Progenitor cell of endocrine pancreas (in vitro differentiated cells): ENCODE measurements at regions not wholly inside any gene's neighbourhood (a gene's known extent, or its start where the extent isn't known, plus 50 kb on each side); places are given as distances from the start of the nearest gene placed in this dataset.

ENCODE experiments used
- DNase-seq: peaks from one replicate; pipeline ENCODE4 v3.0.0; 2021; ENCODE audit warnings: low spot score; ENCODE audit not compliant: unreplicated experiment
- H3K27ac Mint-ChIP-seq: 2 replicates; pipeline ENCODE4 v1.8.0; 2021; ENCODE audit warnings: mild to moderate bottlenecking, moderate library complexity, mixed read lengths
- H3K27me3 Mint-ChIP-seq: 2 replicates; pipeline ENCODE4 v1.8.0; 2021; ENCODE audit warnings: mixed read lengths
- H3K36me3 Mint-ChIP-seq: 2 replicates; pipeline ENCODE4 v1.8.0; 2022; ENCODE audit warnings: mixed read lengths; ENCODE audit not compliant: insufficient read depth
- H3K4me1 Mint-ChIP-seq: 2 replicates; pipeline ENCODE4 v1.8.0; 2021; ENCODE audit warnings: low read depth, mixed read lengths
- H3K4me3 Mint-ChIP-seq: 2 replicates; pipeline ENCODE4 v1.8.0; 2021; ENCODE audit warnings: low read depth, mild to moderate bottlenecking, moderate library complexity, mixed read lengths
- H3K9me3 Mint-ChIP-seq: 2 replicates; pipeline ENCODE4 v1.8.0; 2021; ENCODE audit warnings: low read depth, mixed read lengths
- TF ChIP-seq, protein P1 (sequence below): fragments of 200-600 bp; sonication (generic); IDR thresholded peaks from one replicate; pipeline ENCODE4 v1.5.0; 2021; ENCODE audit warnings: antibody characterized with exemption, mild to moderate bottlenecking; ENCODE audit not compliant: unreplicated experiment

DNA sequence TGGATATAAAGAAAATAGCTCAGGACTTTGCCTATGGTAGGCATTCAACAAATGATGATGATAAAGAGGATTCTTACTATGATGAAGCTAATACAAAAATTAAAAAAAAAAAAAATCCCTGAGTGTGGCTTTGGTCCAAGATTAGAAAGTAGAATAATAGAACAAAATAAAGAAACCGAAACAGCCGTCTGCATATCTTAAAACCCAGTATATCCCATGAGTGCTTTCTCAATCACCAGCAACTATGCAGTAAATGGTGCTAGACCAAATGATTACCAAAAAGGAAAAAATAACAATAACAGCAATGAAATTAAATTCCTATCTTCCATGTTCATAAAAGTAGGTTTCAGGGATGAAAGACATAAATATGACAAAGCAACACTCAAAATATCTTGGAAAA is 59.3 kb upstream of the DCC start:
- Mint-ChIP-seq H3K27me3 (no peaks in the 10 kb centered on the region), H3K4me3 (no peak overlapping the region), H3K4me1 (no peaks in the 10 kb centered on the region), H3K36me3 (no peaks in the 10 kb centered on the region), H3K9me3 (no peaks in the 10 kb centered on the region), H3K27ac (no peak overlapping the region)
- TF ChIP-seq, protein P1, sequence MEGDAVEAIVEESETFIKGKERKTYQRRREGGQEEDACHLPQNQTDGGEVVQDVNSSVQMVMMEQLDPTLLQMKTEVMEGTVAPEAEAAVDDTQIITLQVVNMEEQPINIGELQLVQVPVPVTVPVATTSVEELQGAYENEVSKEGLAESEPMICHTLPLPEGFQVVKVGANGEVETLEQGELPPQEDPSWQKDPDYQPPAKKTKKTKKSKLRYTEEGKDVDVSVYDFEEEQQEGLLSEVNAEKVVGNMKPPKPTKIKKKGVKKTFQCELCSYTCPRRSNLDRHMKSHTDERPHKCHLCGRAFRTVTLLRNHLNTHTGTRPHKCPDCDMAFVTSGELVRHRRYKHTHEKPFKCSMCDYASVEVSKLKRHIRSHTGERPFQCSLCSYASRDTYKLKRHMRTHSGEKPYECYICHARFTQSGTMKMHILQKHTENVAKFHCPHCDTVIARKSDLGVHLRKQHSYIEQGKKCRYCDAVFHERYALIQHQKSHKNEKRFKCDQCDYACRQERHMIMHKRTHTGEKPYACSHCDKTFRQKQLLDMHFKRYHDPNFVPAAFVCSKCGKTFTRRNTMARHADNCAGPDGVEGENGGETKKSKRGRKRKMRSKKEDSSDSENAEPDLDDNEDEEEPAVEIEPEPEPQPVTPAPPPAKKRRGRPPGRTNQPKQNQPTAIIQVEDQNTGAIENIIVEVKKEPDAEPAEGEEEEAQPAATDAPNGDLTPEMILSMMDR, result no peak
- DNase-seq, result no peak

DNA sequence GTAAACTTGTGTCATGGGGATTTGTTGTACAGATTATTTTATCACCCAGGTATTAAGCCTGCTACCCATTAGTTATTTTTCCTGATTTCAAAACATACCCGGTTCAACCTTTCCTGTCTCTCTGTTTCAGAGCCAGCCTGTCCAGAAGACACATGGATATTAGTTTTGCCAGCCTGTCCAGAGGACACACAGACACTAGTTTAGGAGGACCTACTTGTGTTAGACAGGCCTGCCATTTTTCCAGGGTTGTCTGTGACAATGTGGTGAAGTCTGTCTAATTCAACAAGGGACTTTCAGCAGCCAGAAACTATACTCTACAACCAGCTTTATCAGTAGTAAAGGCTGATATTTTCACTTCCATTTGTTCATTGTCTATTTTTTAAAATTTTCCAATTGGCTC is 56.1 kb upstream of the DCC start:
- Mint-ChIP-seq H3K27me3 (peaks cover 2% of the 10 kb centered on the region), H3K27ac (no peak overlapping the region), H3K4me1 (peaks cover 13% of the 10 kb centered on the region), H3K4me3 (no peak overlapping the region), H3K36me3 (no peaks in the 10 kb centered on the region), H3K9me3 (no peaks in the 10 kb centered on the region)
- DNase-seq, result no peak
- TF ChIP-seq, protein P1, result no peak

DNA sequence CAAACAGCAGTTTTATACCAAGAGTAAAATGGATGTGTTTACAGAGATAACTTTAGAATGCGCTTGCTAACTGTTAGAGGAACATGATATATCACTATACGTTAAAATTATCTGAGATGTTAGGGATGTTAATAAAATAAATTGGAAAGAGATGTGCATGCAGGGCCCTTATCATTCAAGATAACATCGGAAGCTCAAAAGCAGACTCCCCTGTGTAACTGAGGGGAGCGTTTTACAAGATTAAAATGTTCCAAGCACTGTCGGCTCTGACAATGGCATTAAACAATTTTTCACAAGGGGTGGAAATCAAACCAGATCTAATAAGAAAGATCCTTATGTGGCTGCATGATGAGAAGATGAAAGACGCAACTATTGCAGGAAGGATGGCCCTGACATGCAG is 53.3 kb upstream of the DCC start:
- Mint-ChIP-seq H3K4me1 (peaks cover 14% of the 10 kb centered on the region), H3K9me3 (no peaks in the 10 kb centered on the region), H3K27me3 (peaks cover 2% of the 10 kb centered on the region), H3K36me3 (no peaks in the 10 kb centered on the region), H3K4me3 (no peak overlapping the region), H3K27ac (no peak overlapping the region)
- DNase-seq, result no peak
- TF ChIP-seq, protein P1, result no peak

DNA sequence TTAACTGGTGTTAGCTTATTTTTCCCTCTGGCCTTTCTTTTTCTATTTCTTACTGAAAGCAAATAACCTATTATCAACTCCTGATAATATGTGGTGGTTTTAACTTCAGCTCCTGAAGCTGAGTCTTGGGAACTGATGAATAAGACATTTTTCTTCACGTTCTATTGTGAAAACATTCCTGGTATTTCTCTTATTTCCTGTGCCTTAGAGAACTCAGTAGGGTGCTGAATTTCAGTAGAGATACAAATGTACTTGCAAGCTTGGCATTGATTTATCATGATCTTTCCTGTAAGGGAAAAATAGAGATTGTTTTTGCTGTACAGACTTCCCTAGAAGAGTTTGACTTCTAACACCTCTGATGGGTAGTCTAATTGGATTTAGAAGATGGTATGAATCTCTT is 52.8 kb upstream of the DCC start:
- Mint-ChIP-seq H3K4me3 (no peak overlapping the region), H3K27ac (no peak overlapping the region), H3K9me3 (no peaks in the 10 kb centered on the region), H3K36me3 (no peaks in the 10 kb centered on the region), H3K27me3 (peaks cover 2% of the 10 kb centered on the region), H3K4me1 (peaks cover 14% of the 10 kb centered on the region)
- DNase-seq, result no peak
- TF ChIP-seq, protein P1, result no peak

DNA sequence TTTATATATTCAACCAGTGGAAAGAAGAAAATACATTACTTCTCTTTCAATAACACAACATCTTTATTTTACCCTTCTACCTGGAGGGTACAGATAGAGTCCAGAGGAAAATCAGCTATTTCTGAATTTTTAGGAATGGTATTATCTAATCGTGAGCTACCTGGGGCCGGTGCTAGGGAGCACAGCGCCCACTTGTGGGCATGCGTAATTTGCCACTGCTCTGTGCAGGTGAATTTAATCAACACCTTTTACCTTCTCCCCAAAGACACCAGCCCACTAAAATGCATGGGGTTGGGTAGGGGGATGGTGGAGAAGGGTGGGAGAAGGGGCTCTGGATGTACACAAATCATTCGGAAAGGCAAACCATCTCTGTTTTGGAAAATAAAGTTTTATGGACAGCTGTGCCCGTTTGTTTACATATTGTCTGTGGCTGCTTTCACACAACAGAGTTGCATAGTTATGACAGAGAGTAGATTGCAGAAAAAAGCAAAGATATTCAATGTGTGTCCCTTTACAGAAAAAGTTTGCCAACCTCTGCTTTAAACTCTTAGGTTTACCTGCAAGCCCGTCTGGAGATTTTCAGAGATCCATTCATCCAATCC is 51.5 kb upstream of the DCC start:
- H3K27me3 Mint-ChIP-seq, result peaks cover 2% of the 10 kb centered on the region
- peaks cover 14% of the 10 kb centered on the region for H3K4me1 Mint-ChIP-seq
- no peak overlapping the region for H3K4me3 Mint-ChIP-seq
- TF ChIP-seq, protein P1, result peak; percentile 80
- no peaks in the 10 kb centered on the region for H3K36me3 Mint-ChIP-seq
- no peaks in the 10 kb centered on the region for H3K9me3 Mint-ChIP-seq
- H3K27ac Mint-ChIP-seq, result no peak overlapping the region
- DNase-seq, result peak; percentile 16
